ENCODE measurements at regions not wholly inside any gene's neighbourhood (a gene's known extent, or its start where the extent isn't known, plus 50 kb on each side); places are given as distances from the start of the nearest gene placed in this dataset.

GRCh38 chr1:79842811-79843210, 836.3 kb upstream of the ADGRL4 start:
- DNase-seq = no peak

DNA sequence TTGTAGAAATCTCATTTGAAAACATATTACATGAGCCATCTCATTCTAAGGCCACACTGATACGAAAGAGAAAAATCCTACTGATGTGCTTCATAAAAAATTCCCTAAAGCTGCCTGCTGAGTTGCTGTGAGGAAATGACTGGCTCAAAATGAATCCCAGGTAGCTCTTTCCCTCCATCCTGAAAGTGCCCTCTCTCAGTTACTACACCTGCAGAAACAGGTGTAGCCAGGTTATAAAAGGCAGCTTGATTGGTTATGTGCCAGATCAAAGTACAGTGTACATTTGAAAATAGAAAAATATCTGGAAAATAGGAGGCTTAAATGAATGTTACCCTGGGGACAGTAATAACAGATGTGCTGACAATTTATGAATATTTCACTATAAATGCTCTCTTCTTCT, 833.4 kb upstream of the ADGRL4 start:
- DNase-seq = no peak

DNA sequence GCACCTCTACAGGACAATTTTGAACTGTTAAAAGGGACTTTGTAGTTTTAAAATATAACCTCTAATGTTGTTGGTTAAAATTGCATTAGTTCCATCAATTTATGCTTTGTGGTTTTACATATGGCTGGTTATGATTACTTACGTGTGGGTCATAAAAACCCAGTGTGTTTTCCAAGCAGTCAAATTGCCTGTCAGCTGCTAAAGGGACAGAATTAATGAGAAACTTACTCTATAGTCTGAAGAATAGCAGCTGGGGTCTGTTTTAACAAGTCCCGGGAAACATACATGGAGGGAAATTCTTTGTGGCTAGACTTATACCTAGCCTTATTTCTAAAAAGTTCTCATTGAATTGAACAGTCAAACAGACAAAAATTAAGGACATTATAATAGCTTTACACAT, 820.9 kb upstream of the ADGRL4 start:
- no peak for DNase-seq

DNA sequence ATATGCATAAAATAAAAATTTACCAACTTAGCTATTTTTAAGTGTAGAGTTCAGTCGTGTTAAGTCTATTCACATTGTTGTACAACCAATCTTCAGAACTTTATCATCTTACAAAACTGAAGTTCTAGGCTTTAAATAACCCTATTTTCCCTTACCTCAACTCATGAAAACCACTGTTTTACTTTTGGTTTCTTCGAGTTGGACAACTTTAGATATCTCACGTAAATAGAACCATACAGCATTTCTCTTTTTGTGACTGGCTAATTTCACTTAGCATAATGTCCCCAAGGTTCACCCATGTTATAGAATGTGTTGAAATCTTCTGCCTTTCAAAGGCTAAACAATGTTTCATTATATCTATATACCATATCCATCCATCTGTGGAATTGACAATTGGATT, 819.0 kb upstream of the ADGRL4 start:
- no peak for DNase-seq

DNA sequence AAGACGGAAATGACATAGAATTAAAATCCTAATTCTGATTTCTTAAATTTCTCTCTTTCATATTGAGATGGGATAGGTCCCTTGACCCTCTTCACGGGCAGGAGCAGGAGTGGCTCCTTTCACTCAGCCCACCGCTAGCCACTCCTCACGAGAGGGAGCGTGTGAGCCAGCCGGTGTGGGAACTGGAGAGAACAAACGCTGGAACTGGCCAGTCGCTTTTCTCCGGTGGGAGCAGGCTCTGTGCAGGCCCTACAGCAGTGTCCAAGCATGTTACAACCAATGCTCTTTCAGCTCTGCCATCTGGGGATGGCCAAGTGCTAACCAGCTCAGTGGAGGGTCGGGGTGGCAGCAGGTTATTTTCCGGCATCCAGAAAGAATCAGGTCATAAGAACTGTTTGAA, 815.5 kb upstream of the ADGRL4 start:
- no peak for DNase-seq

DNA sequence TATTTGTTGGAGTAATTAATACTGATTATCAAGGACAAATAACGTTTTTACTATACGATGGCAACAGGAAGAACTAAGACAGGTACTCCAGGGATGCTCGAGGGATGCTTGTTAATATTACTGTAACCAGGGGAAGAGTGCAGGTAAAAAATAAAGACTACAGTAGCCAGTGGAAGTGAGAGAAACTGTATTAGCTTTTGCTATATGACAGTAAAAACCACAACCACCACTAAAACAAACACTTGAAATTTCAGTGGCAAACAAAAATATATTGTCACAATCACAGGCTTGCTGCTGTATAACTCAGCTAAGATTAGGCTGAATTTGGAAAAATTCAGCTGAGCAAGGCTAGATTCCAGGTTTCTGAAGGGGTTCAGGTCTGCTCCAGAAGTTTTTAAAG, 812.6 kb upstream of the ADGRL4 start:
- no peak for DNase-seq

- DNase-seq = no peak
These were observed 810.6 kb upstream of the ADGRL4 start for GRCh38 chr1:79817031-79817560.

- DNase-seq = no peak
These were observed 808.6 kb upstream of the ADGRL4 start for GRCh38 chr1:79815115-79815514.

DNA sequence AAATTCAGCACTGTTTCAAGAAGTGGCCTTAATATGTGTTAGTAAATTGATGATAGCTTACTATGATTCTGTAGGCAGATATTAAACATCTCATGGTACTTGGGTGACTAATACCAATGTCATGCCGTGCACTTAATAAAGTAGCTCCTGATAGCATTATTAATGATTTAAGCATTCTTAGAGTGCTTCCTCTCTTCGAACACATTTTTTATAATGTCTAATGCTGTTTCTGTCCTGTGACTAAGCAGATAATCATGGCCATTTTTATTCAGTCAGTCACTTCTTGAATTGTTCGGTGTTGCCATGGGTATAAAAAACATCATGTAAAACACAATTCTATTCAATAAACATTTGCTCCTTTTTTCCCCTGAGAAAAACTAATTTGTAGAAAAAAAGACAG, 804.6 kb upstream of the ADGRL4 start:
- no peak for DNase-seq

DNA sequence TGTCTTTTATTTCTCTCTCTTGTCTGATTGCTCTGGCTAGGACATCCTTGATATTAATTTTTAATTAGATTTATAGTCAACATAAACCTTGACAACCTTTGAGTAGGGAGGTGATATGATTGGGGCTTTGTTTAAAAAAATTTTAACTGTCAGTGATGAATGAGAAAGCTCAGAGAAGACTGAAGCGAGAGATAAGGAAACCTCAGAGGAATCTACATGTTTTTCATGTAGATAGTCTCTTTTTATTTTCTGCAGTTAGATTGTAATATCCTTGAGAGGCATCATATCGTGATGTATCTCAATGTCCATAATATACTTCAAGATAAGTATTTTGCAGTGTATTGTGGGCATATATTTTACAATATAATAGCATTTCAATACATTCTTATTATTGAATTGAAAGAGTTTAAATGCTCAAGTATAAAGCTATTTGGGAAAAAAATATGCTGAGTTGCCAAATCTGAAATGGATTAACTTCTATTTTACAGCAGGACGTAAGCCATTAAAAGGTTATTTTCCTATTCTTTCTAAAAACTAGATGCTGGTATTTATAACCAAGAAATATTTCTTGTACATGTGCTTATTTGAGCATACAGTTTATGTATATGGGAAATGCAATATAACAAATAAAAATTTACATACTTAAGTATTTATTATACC, 802.4 kb upstream of the ADGRL4 start:
- no peak for DNase-seq

DNA sequence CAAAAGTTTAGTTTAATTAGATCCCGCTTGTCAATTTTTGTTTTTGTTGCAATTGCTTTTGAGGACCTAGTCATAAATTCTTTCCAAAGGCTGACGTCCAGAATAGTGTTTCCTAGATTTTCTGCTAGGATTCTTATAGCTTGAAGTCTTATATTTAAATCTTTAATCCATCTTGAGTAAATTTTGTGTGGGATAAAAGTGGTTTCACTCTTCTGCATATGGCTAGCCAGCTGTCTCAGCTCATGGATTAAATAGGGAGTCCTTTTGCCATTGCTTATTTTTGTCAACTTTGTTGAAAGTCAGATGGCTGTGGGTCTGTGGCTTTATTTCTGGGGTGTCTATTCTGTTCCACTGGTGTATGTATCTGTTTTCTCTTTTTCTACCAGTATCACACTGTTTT, 801.3 kb upstream of the ADGRL4 start:
- DNase-seq = no peak

GRCh38 chr1:79797487-79797886, 791.0 kb upstream of the ADGRL4 start:
- DNase-seq = no peak

DNA sequence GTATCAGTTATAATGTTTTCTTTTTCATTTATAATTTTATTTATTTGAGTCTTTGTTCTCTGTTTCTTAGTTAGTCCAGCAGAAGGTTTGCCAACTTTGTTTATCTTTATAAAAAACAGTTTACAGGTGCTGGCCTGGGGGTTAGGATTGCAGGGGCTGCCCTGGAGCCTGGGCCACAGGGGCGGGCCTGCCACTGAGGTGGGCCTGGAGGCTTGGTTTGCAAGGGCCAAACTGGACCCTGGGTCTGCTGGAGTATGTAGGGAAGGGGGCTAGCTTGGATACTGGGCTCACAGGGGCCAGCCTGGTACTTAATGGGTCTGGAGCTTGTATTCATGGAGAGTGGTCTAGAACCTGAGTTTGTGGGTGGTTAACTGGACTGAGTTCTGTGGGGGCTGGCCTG, 789.9 kb upstream of the ADGRL4 start:
- DNase-seq = no peak

GRCh38 chr1:79792219-79792930, 785.8 kb upstream of the ADGRL4 start:
- peak; percentile 34 for DNase-seq

GRCh38 chr1:79791488-79792218, 785.1 kb upstream of the ADGRL4 start:
- DNase-seq = no peak

GRCh38 chr1:79790950-79791349, 784.4 kb upstream of the ADGRL4 start:
- DNase-seq = no peak

DNA sequence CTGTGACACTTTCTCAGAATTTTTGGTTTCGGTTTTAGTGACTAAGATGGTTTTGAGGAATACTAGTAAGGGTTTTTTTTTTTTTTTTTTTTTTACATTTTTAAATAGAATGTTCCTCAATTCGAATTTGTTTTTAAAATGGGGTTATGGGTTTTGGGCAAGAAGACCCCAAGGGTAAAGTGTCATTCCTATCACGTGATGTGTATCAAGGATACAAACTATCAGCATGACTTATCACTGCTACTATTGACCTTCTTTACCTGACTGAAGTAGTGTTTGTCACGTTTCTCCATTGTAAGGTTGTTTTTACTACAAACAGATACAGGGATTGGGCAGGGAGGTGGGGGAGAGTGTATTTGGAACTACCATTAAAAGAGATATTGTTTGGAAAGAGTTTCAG, 781.1 kb upstream of the ADGRL4 start:
- no peak for DNase-seq

GRCh38 chr1:79785964-79786363, 779.4 kb upstream of the ADGRL4 start:
- no peak for DNase-seq

DNA sequence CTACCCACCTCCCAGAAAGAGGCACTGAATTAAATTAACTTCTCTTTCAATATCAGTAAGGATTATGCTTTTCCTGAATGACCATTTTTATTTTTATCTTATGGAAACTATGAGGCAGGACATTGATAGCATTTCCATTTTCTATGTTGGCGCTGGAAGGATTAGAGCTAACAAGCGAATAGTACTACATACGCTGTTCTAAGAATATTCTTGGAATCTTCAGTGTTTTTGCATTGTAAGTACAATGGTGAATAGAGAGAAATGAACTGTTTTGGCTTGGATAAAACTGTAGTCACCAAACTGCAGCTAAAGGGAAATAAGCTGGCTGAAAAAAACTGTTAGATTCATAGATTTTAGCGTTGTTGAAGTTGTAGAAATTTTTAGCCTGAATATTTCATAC, 779.0 kb upstream of the ADGRL4 start:
- DNase-seq = no peak

- no peak for DNase-seq
These were observed 774.7 kb upstream of the ADGRL4 start for GRCh38 chr1:79781261-79781660.

DNA sequence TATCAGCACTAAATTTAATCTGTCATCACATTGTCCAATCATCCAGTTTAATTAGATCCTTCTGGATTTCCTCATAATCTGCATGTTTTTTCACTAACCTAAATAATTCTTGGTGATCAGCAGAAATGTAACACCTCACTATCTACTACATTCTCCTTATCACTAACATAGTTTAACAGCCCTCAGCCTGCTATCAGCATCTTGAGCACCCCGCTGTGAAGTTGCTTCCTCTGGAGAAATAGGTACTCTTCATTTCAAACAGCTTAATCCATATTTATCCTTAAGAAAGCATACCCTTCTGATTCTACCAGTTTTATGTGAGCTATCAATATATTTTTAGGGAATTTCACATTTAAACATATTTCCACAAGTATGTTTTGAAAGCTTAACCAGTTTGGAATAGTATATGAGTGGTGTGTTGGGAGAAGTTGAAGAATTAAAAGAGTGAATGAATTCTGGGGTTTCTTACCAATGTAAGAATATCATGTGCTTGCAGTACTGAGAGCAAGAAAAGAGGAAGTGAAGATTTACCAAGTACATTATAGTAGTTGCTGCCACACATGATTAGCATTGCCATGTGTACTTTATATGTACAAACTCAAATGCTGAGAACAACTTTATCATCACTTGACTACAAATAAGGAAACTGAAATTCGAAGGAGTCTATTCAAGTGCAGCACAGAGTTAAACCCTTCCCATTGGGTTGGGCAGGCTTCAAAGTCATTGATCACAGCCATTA, 771.1 kb upstream of the ADGRL4 start:
- no peak for DNase-seq

DNA sequence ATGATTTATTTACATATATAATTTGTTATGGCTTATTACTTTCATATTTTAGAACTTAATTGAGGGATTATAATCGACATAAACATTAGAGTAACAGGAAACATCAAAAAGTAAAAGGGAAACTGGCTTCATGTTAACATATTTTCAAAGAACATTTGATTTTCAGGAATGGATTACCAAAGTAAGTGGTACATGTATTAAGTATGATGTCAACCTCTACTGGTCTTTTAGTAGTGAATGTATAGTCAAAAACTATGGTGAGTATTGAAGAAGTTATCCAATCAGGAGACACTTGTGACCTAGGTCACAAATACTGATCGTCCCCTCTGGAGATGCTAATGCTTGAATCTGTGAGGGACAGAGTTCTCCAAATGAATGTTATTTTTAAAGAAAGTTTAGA, 768.9 kb upstream of the ADGRL4 start:
- DNase-seq = no peak

GRCh38 chr1:79773385-79773784, 766.9 kb upstream of the ADGRL4 start:
- DNase-seq = no peak

Data from femur (tissue), 1 donor.